Stimulated activated CD4-positive, alpha-beta T cell treated with anti-CD3 and anti-CD28 coated beads, Interleukin-1b, Interleukin-23, amount 100 ng/mL, for 24 hours (primary cell): ENCODE measurements at regions not wholly inside any gene's neighbourhood (a gene's known extent, or its start where the extent isn't known, plus 50 kb on each side); places are given as distances from the start of the nearest gene placed in this dataset.

Experiments
- DNase-seq, 4 experiments: peaks; one replicate each; pipeline ENCODE4 v3.0.0-alpha.2; 2020; ENCODE audit warnings: low read depth in 4 of 4, low spot score in 1 of 4

DNA sequence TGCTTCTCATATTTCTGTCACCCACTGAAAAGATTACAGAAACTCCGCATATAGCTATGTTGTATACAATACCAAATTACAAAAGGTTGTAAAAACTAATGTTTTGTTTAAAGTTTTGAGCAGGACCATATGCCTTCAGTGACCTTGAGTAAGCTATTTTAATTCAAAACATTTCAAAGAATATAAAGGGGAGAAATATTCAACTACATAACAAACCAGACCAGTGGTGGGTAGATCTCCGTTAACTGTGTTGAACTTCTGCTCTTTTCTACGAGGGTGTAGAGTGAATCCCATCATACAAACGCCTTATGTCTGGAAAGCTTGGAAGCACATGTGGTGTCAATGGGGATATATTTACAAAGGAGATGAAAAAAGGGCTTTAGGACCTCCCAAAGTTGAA, 68.4 kb upstream of the NR2F2 start:
- DNase-seq = no peak

GRCh38 chr15:96262549-96263489, 67.7 kb upstream of the NR2F2 start:
- DNase-seq = no peak

GRCh38 chr15:96264351-96264798, 66.1 kb upstream of the NR2F2 start:
- no peak for DNase-seq

DNA sequence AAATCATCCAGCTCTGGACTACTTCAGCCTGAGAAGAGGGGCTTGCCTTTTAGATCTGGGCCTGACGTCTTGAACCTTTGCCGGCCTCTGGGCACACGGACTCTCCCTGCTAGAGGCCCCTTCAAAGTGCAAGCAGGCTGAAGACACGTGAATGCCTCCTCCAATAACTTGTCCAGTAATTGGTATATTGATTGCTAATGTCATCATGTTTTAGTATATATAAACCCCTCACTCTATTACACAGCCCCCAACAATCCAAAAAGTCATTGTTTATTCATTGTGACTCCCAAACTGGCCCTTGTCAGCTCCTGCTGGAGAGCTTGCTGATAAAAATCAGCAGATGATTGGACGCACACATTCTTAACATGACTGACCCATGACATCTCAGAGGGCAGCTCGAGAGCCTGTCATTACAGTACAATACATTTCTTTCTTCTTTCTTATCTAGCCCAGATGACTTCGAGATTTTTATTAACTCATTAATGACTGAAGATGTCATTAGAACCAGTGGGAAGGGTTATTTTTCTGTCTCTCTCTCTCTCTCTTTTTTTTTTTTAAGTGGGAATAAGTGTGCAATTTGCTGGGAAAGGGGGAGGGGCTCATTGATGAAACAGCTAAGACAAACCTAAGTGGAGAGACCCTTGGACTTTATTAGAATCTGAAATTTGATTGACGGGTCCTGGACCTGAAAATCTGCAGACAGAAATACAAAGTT, 65.5 kb upstream of the NR2F2 start:
- DNase-seq = no peak

GRCh38 chr15:96266456-96266855, 64.0 kb upstream of the NR2F2 start:
- no peak for DNase-seq

DNA sequence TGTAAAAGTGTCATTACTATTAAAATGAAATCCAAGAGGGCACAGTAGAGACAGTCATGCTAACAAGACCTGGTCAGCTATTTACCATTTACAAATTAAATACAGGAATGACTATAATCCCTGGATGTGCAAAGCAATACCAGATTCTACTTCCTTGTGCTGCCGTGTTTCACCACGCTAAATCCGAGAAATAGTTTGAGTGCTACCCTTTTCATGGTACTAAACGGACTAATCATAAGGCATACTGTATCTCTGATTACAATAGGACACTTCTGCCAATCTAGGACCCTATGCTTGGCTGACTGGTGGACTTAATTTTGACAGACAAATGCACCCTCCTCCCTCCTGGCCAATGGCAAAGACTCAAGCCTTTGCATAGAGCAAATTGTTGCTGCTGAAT, 63.0 kb upstream of the NR2F2 start:
- no peak for DNase-seq

GRCh38 chr15:96268442-96269204, 61.9 kb upstream of the NR2F2 start:
- no peak for DNase-seq

GRCh38 chr15:96270581-96271172, 59.8 kb upstream of the NR2F2 start:
- DNase-seq = no peak

DNA sequence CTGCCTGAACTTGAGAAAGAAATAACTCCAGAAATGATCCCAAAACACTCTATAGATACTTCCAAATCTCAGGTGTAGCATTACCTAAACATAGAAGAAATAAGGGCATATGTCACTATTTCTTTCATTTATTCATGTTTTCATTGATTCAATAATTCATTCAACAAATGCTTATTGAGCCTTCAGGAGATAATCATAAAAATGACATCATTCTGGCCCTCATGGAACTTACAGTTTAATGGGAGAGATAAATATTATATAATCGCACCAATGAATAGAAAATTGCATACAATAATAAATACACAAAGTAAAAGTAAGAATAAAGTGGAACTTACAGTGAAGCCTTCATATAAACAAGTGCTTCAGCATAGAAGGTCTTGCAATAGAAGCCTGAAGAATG, 58.1 kb upstream of the NR2F2 start:
- DNase-seq = no peak

DNA sequence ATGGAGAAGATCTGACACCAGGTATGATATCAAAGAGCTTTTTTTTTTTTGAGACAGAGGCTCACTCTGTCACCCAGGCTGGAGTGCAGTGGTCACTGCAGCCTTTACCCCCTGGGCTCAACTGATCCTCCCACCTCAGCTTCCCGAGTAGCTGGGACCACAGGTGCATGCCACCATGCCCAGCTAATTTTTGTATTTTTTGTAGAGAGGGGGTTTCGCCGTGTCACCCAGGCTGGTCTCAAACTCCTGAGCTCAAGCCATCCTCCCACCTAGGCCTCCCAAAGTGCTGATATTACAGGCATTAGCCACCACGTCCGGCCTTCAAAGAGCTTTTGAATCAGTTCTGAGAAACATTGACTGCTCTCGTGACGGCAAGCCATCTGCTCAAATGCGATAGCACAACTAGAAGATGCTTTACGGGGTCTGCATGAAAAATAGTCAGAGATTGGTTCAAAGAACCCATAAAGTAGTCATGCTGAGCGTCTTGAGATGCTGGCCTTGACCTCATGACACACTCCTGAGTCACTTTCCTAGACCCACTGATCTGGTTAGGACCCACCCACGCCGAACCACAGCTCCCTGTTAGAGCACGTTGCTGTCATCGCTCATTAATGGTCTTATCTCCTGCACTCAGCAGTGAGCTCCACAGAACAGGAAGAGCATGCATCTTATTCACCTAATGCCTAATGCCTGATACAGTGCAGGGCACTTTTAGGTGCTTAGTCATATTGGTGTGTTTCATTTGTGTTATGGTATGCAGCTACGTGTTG, 57.0 kb upstream of the NR2F2 start:
- DNase-seq = peak in 1 of 4 experiments; percentile 7

DNA sequence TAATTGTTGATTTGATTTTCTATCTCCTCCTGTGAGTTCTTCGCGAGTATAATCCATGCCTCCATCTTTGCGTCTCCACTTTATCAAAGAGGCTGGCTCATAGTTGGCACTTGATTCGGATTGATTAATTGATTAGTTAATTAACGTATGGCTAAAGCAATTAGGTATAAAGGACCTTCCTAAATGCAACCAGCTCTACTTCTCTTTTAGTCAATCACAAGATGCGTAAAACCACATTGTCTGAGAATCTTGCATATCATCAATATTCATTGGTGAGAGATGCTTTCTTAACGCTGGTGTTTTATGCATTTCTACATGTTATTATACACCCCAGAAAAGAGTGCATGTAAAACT, 56.4 kb upstream of the NR2F2 start:
- no peak for DNase-seq

GRCh38 chr15:96274698-96275097, 55.8 kb upstream of the NR2F2 start:
- no peak for DNase-seq

- no peak for DNase-seq
Observed at GRCh38 chr15:96276438-96277210, 53.9 kb upstream of the NR2F2 start.
